ENCODE measurements at regions not wholly inside any gene's neighbourhood (a gene's known extent, or its start where the extent isn't known, plus 50 kb on each side); places are given as distances from the start of the nearest gene placed in this dataset.

DNA sequence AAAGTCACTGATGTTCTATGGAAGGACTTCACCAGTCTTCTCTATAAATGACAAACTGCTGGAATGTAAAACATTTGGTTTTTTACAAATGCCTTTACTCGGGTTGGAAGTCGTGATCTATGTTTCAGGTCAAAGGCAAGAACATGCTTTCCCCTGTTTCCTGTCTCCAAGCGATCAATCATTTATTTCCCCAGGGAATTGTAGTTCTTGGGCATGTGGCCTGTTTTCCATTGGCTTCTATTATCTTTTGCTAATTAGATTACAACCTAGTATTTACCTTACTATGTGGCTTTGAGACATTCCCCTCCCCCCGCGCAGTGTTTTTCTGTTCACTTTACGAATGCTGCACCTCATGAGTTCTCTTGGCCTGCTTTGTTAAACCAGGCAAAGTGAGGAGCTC lies 684.2 kb downstream of the EPHA4 start:
- H3K27ac ChIP-seq, result no peak overlapping the region
- DNase-seq, result no peak
- no peaks in the 10 kb centered on the region for H3K36me3 ChIP-seq
- H3K27me3 ChIP-seq, result no peaks in the 10 kb centered on the region
- TF ChIP-seq, protein P1, sequence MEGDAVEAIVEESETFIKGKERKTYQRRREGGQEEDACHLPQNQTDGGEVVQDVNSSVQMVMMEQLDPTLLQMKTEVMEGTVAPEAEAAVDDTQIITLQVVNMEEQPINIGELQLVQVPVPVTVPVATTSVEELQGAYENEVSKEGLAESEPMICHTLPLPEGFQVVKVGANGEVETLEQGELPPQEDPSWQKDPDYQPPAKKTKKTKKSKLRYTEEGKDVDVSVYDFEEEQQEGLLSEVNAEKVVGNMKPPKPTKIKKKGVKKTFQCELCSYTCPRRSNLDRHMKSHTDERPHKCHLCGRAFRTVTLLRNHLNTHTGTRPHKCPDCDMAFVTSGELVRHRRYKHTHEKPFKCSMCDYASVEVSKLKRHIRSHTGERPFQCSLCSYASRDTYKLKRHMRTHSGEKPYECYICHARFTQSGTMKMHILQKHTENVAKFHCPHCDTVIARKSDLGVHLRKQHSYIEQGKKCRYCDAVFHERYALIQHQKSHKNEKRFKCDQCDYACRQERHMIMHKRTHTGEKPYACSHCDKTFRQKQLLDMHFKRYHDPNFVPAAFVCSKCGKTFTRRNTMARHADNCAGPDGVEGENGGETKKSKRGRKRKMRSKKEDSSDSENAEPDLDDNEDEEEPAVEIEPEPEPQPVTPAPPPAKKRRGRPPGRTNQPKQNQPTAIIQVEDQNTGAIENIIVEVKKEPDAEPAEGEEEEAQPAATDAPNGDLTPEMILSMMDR (IDR thresholded peaks at IDR 0.05), result no peak
- no peak for TF ChIP-seq POLR2A (IDR thresholded peaks at IDR 0.05)
- no peaks in the 10 kb centered on the region for H3K9me3 ChIP-seq
- no peaks in the 10 kb centered on the region for H3K4me1 ChIP-seq
- intact Hi-C loops (cut with DNase I), result no loop called here
- 68 to 70% methylated on average over 6 of the region's 6 CpGs for WGBS, 2 donors
- no peak overlapping the region for H3K4me3 ChIP-seq

DNA sequence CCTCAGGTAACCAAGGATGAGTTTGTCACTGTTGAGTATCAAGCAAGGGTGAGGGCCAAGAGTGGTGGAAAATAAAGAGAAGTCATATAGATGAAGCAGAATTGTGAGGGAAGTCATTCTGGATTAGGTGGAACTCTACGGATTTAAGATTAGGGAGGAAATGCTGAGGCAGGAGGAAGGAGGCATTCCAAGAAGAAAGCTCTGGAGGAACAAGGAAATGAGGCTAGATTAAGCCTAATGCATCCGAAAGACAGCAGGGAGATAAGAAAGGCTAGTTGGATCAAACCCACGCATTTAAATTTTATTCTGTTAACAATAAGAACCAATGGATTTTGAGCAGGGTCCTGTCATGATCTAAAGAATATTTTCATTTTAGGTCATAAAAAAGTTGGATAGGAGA lies 681.2 kb downstream of the EPHA4 start:
- intact Hi-C loops (cut with DNase I), result no loop called here

DNA sequence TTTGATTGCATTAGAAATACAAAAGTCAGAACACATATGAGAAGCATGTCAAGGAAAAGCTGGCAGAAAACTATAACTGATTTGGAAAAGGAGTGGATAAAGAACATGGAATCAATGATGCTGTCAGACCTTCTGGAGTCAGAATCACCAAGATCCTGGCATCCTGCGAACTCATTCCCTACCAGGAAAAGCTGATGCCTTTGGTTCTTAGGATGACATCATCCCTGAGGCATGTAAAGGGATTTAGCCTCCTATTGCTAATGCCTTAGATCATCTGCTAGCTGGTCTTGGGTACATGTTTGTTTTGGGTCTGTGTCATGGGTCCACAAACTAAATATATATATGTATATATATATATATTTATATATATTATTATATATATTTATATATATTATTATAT lies 680.7 kb downstream of the EPHA4 start:
- Histone ChIP-seq H3K4me1 (no peaks in the 10 kb centered on the region), H3K27me3 (no peaks in the 10 kb centered on the region), H3K4me3 (no peak overlapping the region), H3K9me3 (no peaks in the 10 kb centered on the region), H3K36me3 (no peaks in the 10 kb centered on the region), H3K27ac (no peak overlapping the region)
- DNase-seq, result no peak
- intact Hi-C loops (cut with DNase I), result no loop called here
- WGBS, 2 donors, result 20 to 28% methylated on average over 1 of the region's 1 CpG
- TF ChIP-seq, protein P1 (IDR thresholded peaks at IDR 0.05), result no peak
- TF ChIP-seq POLR2A (IDR thresholded peaks at IDR 0.05), result no peak

More for the DNA sequence above, 681.2 kb downstream of the EPHA4 start:
- TF ChIP-seq, protein P1 (IDR thresholded peaks at IDR 0.05), result no peak
- TF ChIP-seq POLR2A (IDR thresholded peaks at IDR 0.05), result no peak
- no peak overlapping the region for H3K27ac ChIP-seq
- H3K4me3 ChIP-seq, result no peak overlapping the region
- H3K27me3 ChIP-seq, result no peaks in the 10 kb centered on the region
- no peaks in the 10 kb centered on the region for H3K9me3 ChIP-seq
- H3K36me3 ChIP-seq, result no peaks in the 10 kb centered on the region
- 79 to 81% methylated on average over 3 of the region's 3 CpGs for WGBS, 2 donors
- no peaks in the 10 kb centered on the region for H3K4me1 ChIP-seq
- no peak for DNase-seq

DNA sequence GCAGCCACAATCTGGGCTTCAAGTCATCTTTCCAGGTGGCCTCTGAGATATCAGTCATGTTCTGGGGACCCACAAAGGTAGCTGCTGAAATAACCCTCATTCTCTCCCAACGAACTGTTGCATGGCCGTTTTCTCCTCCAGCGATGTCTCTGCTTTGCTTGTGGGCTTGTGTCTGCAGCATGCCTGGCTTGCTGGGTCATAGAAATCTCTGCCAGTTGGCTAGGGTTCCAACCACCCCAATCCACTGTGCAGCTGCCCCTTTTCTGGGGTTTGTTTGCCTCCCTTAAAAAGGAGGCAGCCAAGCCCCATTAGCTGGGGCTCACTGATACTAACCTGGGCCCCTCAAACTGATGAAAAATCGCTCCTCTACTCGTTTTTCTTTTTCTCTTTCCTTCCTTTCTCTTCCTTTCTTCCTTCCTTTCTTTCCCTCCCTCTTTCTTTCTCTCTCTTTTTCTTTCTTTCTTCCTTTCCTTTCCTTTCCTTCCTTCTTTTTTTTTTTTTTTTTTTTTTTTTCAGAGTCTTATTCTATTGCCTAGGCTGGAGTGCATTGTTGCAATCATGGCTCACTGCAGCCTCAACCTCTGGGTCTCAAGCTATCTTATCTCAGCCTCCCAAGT lies 680.0 kb downstream of the EPHA4 start:
- Histone ChIP-seq H3K36me3 (no peaks in the 10 kb centered on the region), H3K27me3 (no peaks in the 10 kb centered on the region), H3K4me1 (no peaks in the 10 kb centered on the region), H3K4me3 (no peak overlapping the region), H3K9me3 (no peaks in the 10 kb centered on the region), H3K27ac (no peak overlapping the region)
- no peak for DNase-seq
- no peak for TF ChIP-seq POLR2A (IDR thresholded peaks at IDR 0.05)
- TF ChIP-seq, protein P1 (IDR thresholded peaks at IDR 0.05), result no peak
- intact Hi-C loops (cut with DNase I), result no loop called here
- WGBS, 2 donors, result 86% methylated on average over 5 of the region's 5 CpGs

DNA sequence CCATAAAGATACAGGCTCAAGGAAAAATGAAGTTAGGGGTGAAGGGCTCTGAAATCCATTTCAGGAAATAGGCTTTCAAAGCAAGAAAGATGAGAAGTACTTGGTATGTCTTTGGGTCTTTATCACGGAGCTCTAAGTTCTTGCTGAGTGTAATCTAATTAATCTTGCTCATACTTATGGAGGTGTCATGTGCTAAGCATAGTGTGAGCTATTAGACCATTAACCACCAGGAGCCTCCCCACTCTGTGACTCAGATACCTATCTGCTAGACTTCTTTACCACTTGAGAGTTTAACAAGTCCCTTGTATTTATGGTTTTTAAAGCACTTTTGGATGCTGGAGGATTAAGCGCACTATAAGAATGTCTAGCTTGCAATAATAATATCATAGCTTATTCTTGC lies 678.7 kb downstream of the EPHA4 start:
- Histone ChIP-seq H3K9me3 (no peaks in the 10 kb centered on the region), H3K4me1 (no peaks in the 10 kb centered on the region), H3K36me3 (no peaks in the 10 kb centered on the region), H3K27ac (no peak overlapping the region), H3K4me3 (no peak overlapping the region), H3K27me3 (no peaks in the 10 kb centered on the region)
- WGBS, 2 donors, result 61 to 72% methylated on average over 2 of the region's 2 CpGs
- DNase-seq, result no peak
- intact Hi-C loops (cut with DNase I), result no loop called here
- TF ChIP-seq, protein P1 (IDR thresholded peaks at IDR 0.05), result no peak
- no peak for TF ChIP-seq POLR2A (IDR thresholded peaks at IDR 0.05)
